HL-60 (cell line): ENCODE measurements at regions not wholly inside any gene's neighbourhood (a gene's known extent, or its start where the extent isn't known, plus 50 kb on each side); places are given as distances from the start of the nearest gene placed in this dataset.

Experiments
- DNase-seq, 2 experiments: peaks; one replicate each; pipeline ENCODE4 v3.0.0-alpha.2; 2010 to 2020; ENCODE audit warnings: low read depth in 1 of 2, low spot score in 1 of 2
- H3K27ac ChIP-seq: fragments of 250-450 bp; sonication (Bioruptor Pico); replicated peaks from 2 replicates; pipeline ENCODE4 v1.5.1; 2020; ENCODE audit warnings: mild to moderate bottlenecking, moderate library complexity
- H3K27me3 ChIP-seq: fragments of 250-450 bp; sonication (Bioruptor Pico); 2 replicates; pipeline ENCODE4 v1.5.1; 2021; ENCODE audit warnings: mild to moderate bottlenecking, moderate library complexity; ENCODE audit not compliant: insufficient read depth, poor library complexity, severe bottlenecking
- H3K4me3 ChIP-seq: replicated peaks from 2 replicates; pipeline ENCODE4 v1.5.1; 2011; ENCODE audit warnings: mild to moderate bottlenecking, control low read depth, low read length; ENCODE audit not compliant: insufficient read depth
- CTCF ChIP-seq: IDR thresholded peaks from one replicate; pipeline ENCODE4 v1.5.1; 2011; ENCODE audit warnings: low read length, control low read depth, inconsistent platforms; ENCODE audit not compliant: insufficient read depth
- GABPA ChIP-seq: IDR thresholded peaks from 2 replicates; pipeline ENCODE4 v1.6.1; 2012; ENCODE audit warnings: low read depth
- POLR2AphosphoS5 ChIP-seq: IDR thresholded peaks from 2 replicates; pipeline ENCODE4 v1.6.1; 2012; ENCODE audit warnings: low read depth
- REST ChIP-seq: IDR thresholded peaks from 2 replicates; pipeline ENCODE4 v1.6.1; 2012; ENCODE audit warnings: low read depth; ENCODE audit not compliant: insufficient replicate concordance
- SPI1 ChIP-seq: IDR thresholded peaks from 2 replicates; pipeline ENCODE4 v1.6.1; 2012; ENCODE audit warnings: low read depth, mild to moderate bottlenecking, borderline replicate concordance

DNA sequence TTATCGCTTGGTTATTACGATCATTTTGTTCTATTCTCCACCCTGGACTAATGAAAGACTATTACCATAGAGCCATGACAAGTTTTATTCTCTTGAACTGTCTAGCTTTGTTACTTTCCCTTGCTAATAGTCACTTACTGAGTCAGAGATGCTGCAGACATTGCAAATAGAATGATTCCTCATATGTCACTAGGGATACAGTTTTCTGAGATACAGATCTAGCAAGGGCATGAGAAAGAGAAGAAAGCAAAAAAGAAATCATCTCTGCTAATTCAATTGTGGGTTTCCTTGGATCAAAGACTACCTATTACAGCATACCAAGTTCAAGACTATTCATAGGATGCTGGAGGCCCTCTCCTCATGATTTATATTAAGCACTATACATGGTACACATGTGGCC, 204.3 kb downstream of the MBL2 start:
- Histone ChIP-seq H3K4me3 (no peak overlapping the region), H3K27me3 (no peaks in the 10 kb centered on the region), H3K27ac (no peak overlapping the region)
- no peak for TF ChIP-seq POLR2AphosphoS5
- TF ChIP-seq REST = no peak
- no peak for TF ChIP-seq CTCF
- no peak for TF ChIP-seq SPI1
- TF ChIP-seq GABPA = no peak
- DNase-seq = no peak

GRCh38 chr10:52570490-52570889, 202.1 kb downstream of the MBL2 start:
- H3K27ac ChIP-seq = no peak overlapping the region
- no peak overlapping the region for H3K4me3 ChIP-seq
- no peaks in the 10 kb centered on the region for H3K27me3 ChIP-seq
- no peak for DNase-seq
- TF ChIP-seq SPI1 (no peak), GABPA (no peak), REST (no peak), CTCF (no peak), POLR2AphosphoS5 (no peak)

- no peak overlapping the region for H3K27ac ChIP-seq
- TF ChIP-seq REST (no peak), POLR2AphosphoS5 (no peak), GABPA (no peak), SPI1 (no peak), CTCF (no peak)
- no peak overlapping the region for H3K4me3 ChIP-seq
- H3K27me3 ChIP-seq = no peaks in the 10 kb centered on the region
- DNase-seq = no peak
Observed at GRCh38 chr10:52571018-52571417, 201.6 kb downstream of the MBL2 start.
